ENCODE measurements at regions not wholly inside any gene's neighbourhood (a gene's known extent, or its start where the extent isn't known, plus 50 kb on each side); places are given as distances from the start of the nearest gene placed in this dataset.

GRCh38 chr5:121018004-121018403, 553.9 kb downstream of the PRR16 start (continued):
- TF ChIP-seq, protein P1, sequence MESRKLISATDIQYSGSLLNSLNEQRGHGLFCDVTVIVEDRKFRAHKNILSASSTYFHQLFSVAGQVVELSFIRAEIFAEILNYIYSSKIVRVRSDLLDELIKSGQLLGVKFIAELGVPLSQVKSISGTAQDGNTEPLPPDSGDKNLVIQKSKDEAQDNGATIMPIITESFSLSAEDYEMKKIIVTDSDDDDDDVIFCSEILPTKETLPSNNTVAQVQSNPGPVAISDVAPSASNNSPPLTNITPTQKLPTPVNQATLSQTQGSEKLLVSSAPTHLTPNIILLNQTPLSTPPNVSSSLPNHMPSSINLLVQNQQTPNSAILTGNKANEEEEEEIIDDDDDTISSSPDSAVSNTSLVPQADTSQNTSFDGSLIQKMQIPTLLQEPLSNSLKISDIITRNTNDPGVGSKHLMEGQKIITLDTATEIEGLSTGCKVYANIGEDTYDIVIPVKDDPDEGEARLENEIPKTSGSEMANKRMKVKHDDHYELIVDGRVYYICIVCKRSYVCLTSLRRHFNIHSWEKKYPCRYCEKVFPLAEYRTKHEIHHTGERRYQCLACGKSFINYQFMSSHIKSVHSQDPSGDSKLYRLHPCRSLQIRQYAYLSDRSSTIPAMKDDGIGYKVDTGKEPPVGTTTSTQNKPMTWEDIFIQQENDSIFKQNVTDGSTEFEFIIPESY (IDR thresholded peaks at IDR 0.05; ENCODE audit: borderline replicate concordance, low read depth): no peak

- POLR2A ChIA-PET: no interaction called here
- Histone ChIP-seq H3K9me2 (no peaks in the 10 kb centered on the region), H3K36me3 (replicated peaks in 1 of 2; ENCODE audit: control insufficient read depth in 1 of 2, insufficient read depth in 2 of 2, low read length in 1 of 2) (no peaks in the 10 kb centered on the region), H3K4me3 (ENCODE audit: low read depth in 2 of 2, low read length in 1 of 2) (no peak overlapping the region), H3K27ac (ENCODE audit: low read depth in 2 of 2, low read length in 1 of 2) (no peak overlapping the region), H3K9me3 (no peaks in the 10 kb centered on the region), H3F3A (replicated peaks; ENCODE audit: insufficient read depth) (no peaks in the 10 kb centered on the region), H3K79me2 (ENCODE audit: insufficient read depth) (no peaks in the 10 kb centered on the region), H3K9ac (no peak overlapping the region), H2AFZ (ENCODE audit: low read depth) (no peak overlapping the region), H4K20me1 (ENCODE audit: insufficient read depth) (no peaks in the 10 kb centered on the region), H3K4me1 (ENCODE audit: control insufficient read depth in 1 of 2, insufficient read depth in 2 of 2, low read depth in 1 of 2, low read length in 1 of 2) (no peaks in the 10 kb centered on the region; a peak in 2 of 4 replicates), H3K4me2 (no peak overlapping the region), H3K27me3 (ENCODE audit: insufficient read depth) (no peaks in the 10 kb centered on the region)
- TF ChIP-seq CHD2 (IDR thresholded peaks at IDR 0.05; ENCODE audit: low read length, partially characterized antibody): no peak
- TF ChIP-seq ELF1 (IDR thresholded peaks at IDR 0.05): no peak
- TF ChIP-seq FOXJ3 (CRISPR knock-in tag; IDR thresholded peaks at IDR 0.05): no peak
- no peak for TF ChIP-seq PBX3 (IDR thresholded peaks at IDR 0.05)
- TF ChIP-seq JUND (IDR thresholded peaks at IDR 0.05): no peak
- no peak for TF ChIP-seq NFIC (IDR thresholded peaks at IDR 0.05; ENCODE audit: borderline replicate concordance)
- no peak for TF ChIP-seq MXI1 (IDR thresholded peaks at IDR 0.05; ENCODE audit: low read depth, low read length)
- TF ChIP-seq FOXM1 (IDR thresholded peaks at IDR 0.05; ENCODE audit: low read depth): no peak
- no peak for TF ChIP-seq SMC3 (IDR thresholded peaks at IDR 0.05; ENCODE audit: low read depth, low read length)
- no peak for TF ChIP-seq NRF1 (IDR thresholded peaks at IDR 0.05; ENCODE audit: low read depth, low read length)
- no peak for TF ChIP-seq TEAD4 (IDR thresholded peaks at IDR 0.05; ENCODE audit: borderline replicate concordance, insufficient read depth)
- no peak for TF ChIP-seq SIN3A (IDR thresholded peaks at IDR 0.05; ENCODE audit: borderline replicate concordance, low read depth, low read length)
- TF ChIP-seq EP300 (IDR thresholded peaks at IDR 0.05; ENCODE audit: borderline replicate concordance in 1 of 2, low read depth in 1 of 2, low read length in 1 of 2): no peak
- TF ChIP-seq, protein P2, sequence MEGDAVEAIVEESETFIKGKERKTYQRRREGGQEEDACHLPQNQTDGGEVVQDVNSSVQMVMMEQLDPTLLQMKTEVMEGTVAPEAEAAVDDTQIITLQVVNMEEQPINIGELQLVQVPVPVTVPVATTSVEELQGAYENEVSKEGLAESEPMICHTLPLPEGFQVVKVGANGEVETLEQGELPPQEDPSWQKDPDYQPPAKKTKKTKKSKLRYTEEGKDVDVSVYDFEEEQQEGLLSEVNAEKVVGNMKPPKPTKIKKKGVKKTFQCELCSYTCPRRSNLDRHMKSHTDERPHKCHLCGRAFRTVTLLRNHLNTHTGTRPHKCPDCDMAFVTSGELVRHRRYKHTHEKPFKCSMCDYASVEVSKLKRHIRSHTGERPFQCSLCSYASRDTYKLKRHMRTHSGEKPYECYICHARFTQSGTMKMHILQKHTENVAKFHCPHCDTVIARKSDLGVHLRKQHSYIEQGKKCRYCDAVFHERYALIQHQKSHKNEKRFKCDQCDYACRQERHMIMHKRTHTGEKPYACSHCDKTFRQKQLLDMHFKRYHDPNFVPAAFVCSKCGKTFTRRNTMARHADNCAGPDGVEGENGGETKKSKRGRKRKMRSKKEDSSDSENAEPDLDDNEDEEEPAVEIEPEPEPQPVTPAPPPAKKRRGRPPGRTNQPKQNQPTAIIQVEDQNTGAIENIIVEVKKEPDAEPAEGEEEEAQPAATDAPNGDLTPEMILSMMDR (IDR thresholded peaks at IDR 0.05): no peak
- TF ChIP-seq RXRA (IDR thresholded peaks at IDR 0.05; ENCODE audit: borderline replicate concordance, low read depth): no peak
- no peak for TF ChIP-seq FOSL2 (IDR thresholded peaks at IDR 0.05; ENCODE audit: borderline replicate concordance, low read depth)
- no peak for TF ChIP-seq MEF2A (IDR thresholded peaks at IDR 0.05; ENCODE audit: borderline replicate concordance, low read depth)
- CTCF ChIA-PET: no interaction called here
- DNase-seq: no peak
These were observed 555.0 kb downstream of the PRR16 start for GRCh38 chr5:121019106-121019505.

All from SK-N-SH (cell line).